ENCODE measurements at regions not wholly inside any gene's neighbourhood (a gene's known extent, or its start where the extent isn't known, plus 50 kb on each side); places are given as distances from the start of the nearest gene placed in this dataset.

- Histone ChIP-seq H4K20me1 (ENCODE audit: control insufficient read depth, insufficient read depth, low read length, poor library complexity, severe bottlenecking) (no peaks in the 10 kb centered on the region), H3K36me3 (replicated peaks in 1 of 2; ENCODE audit: control extremely low read depth in 1 of 2, control insufficient read depth in 1 of 2, extremely low read depth in 1 of 2, insufficient read depth in 2 of 2, low read length in 1 of 2) (no peaks in the 10 kb centered on the region), H3K4me1 (ENCODE audit: control insufficient read depth in 2 of 2, insufficient read depth in 2 of 2, low read length in 2 of 2) (peaks cover 5 to 6% of the 10 kb centered on the region in 2 donors), H3K9me3 (ENCODE audit: control extremely low read depth in 1 of 3, control insufficient read depth in 2 of 3, insufficient read depth in 1 of 3, low read length in 2 of 3) (no peaks in the 10 kb centered on the region), H3K79me2 (ENCODE audit: control insufficient read depth, insufficient read depth, low read length) (no peaks in the 10 kb centered on the region), H2AFZ (ENCODE audit: insufficient read depth, low read depth, low read length, poor library complexity, severe bottlenecking) (no peak overlapping the region), H3K9ac (ENCODE audit: low read length) (no peak overlapping the region), H3K27me3 (replicated peaks in 1 of 4; ENCODE audit: control extremely low read depth in 1 of 4, control insufficient read depth in 3 of 4, insufficient read depth in 4 of 4, low read length in 3 of 4) (peaks cover 0 to 4% (median 0%) of the 10 kb centered on the region in 4 experiments), H3K27ac (ENCODE audit: low read length in 2 of 2) (no peak overlapping the region), H3K4me2 (replicated peaks; ENCODE audit: low read depth, low read length, poor library complexity, severe bottlenecking) (no peak overlapping the region), H3K4me3 (ENCODE audit: control extremely low read depth in 1 of 5, extremely low read depth in 1 of 5, insufficient read depth in 1 of 5, low read depth in 2 of 5, low read length in 4 of 5) (no peak overlapping the region)
- no peak overlapping the region for H3K27ac Mint-ChIP-seq
- 97% methylated on average over 15 of the region's 17 CpGs for WGBS (ENCODE audit: insufficient coverage)
- H3K9me3 Mint-ChIP-seq (ENCODE audit: insufficient read depth), result no peaks in the 10 kb centered on the region
- ChIA-PET POLR2A (no interaction called here), CTCF (no interaction called here)
- H3K27me3 Mint-ChIP-seq, result peaks cover 12% of the 10 kb centered on the region
- DNase-seq (no peak), ATAC-seq (ENCODE audit: low read depth) (no peak)
- H3K4me3 Mint-ChIP-seq, result no peak overlapping the region
- intact Hi-C loops (cut with micrococcal nuclease), result no loop called here
- peaks cover 2% of the 10 kb centered on the region for H3K4me1 Mint-ChIP-seq
- TF ChIP-seq EZH2 (IDR thresholded peaks at IDR 0.05; ENCODE audit: borderline replicate concordance, insufficient read depth, low read depth, low read length, poor library complexity, severe bottlenecking) (no peak), CTCF (IDR thresholded peaks at IDR 0.05) (no peak)
Measured at GRCh38 chr6:22146678-22146930, 150.2 kb downstream of the PRL start.

GRCh38 chr6:22146931-22147701 is 149.7 kb downstream of the PRL start:
- no peak for DNase-seq
- ChIA-PET CTCF (no interaction called here), POLR2A (no interaction called here)
- Histone ChIP-seq H3K36me3 (replicated peaks in 1 of 2; ENCODE audit: control extremely low read depth in 1 of 2, control insufficient read depth in 1 of 2, extremely low read depth in 1 of 2, insufficient read depth in 2 of 2, low read length in 1 of 2) (no peaks in the 10 kb centered on the region), H3K9me3 (ENCODE audit: control extremely low read depth in 1 of 3, control insufficient read depth in 2 of 3, insufficient read depth in 1 of 3, low read length in 2 of 3) (no peaks in the 10 kb centered on the region), H3K27me3 (replicated peaks in 1 of 4; ENCODE audit: control extremely low read depth in 1 of 4, control insufficient read depth in 3 of 4, insufficient read depth in 4 of 4, low read length in 3 of 4) (peaks cover 0 to 4% (median 0%) of the 10 kb centered on the region in 4 experiments), H3K4me3 (ENCODE audit: control extremely low read depth in 1 of 5, extremely low read depth in 1 of 5, insufficient read depth in 1 of 5, low read depth in 2 of 5, low read length in 4 of 5) (peak overlapping the region in 1 of 5 experiments; percentile 9), H3K27ac (ENCODE audit: low read length in 2 of 2) (no peak overlapping the region), H3K9ac (ENCODE audit: low read length) (no peak overlapping the region), H3K79me2 (ENCODE audit: control insufficient read depth, insufficient read depth, low read length) (no peaks in the 10 kb centered on the region), H4K20me1 (ENCODE audit: control insufficient read depth, insufficient read depth, low read length, poor library complexity, severe bottlenecking) (no peaks in the 10 kb centered on the region), H3K4me1 (ENCODE audit: control insufficient read depth in 2 of 2, insufficient read depth in 2 of 2, low read length in 2 of 2) (peaks cover 5 to 6% of the 10 kb centered on the region in 2 donors), H2AFZ (ENCODE audit: insufficient read depth, low read depth, low read length, poor library complexity, severe bottlenecking) (peak overlapping the region; percentile 20), H3K4me2 (replicated peaks; ENCODE audit: low read depth, low read length, poor library complexity, severe bottlenecking) (peak overlapping the region; percentile 17)
- H3K27ac Mint-ChIP-seq, result no peak overlapping the region
- H3K4me3 Mint-ChIP-seq, result peak overlapping the region; percentile 2
- no peaks in the 10 kb centered on the region for H3K9me3 Mint-ChIP-seq (ENCODE audit: insufficient read depth)
- intact Hi-C loops (cut with micrococcal nuclease), result no loop called here
- H3K4me1 Mint-ChIP-seq, result peaks cover 2% of the 10 kb centered on the region
- peaks cover 12% of the 10 kb centered on the region for H3K27me3 Mint-ChIP-seq
- ATAC-seq (ENCODE audit: low read depth), result no peak
- WGBS (ENCODE audit: insufficient coverage), result 21% methylated on average over 15 of the region's 22 CpGs
- TF ChIP-seq CTCF (IDR thresholded peaks at IDR 0.05) (no peak), EZH2 (IDR thresholded peaks at IDR 0.05; ENCODE audit: borderline replicate concordance, insufficient read depth, low read depth, low read length, poor library complexity, severe bottlenecking) (no peak)

All from B cell (primary cell).